Stimulated activated memory B cell treated with anti-CD40 and anti-IgM and Interleukin-4, amounts not matched to agents 10 μg/mL and 1 μg/mL and 100 μg/mL, for 72 hours (primary cell): ENCODE measurements at regions not wholly inside any gene's neighbourhood (a gene's known extent, or its start where the extent isn't known, plus 50 kb on each side); places are given as distances from the start of the nearest gene placed in this dataset.
"Not testable (repeated sequence)": the region's sequence is repeated elsewhere in the genome, so short reads cannot be mapped to it uniquely, and the experiment has no call there.

Source experiments
- ATAC-seq: fragments of 150-1000 bp; cut with Tn5 transposase; 2 replicates; pipeline ENCODE4 v1.10.0; 2021
- H3K27ac Mint-ChIP-seq: one replicate; pipeline ENCODE4 v1.8.0; 2022; ENCODE audit warnings: mild to moderate bottlenecking, mixed read lengths
- H3K27me3 Mint-ChIP-seq: one replicate; pipeline ENCODE4 v1.8.0; 2022; ENCODE audit warnings: mixed read lengths
- H3K36me3 Mint-ChIP-seq: one replicate; pipeline ENCODE4 v1.8.0; 2022; ENCODE audit warnings: mixed read lengths
- H3K4me1 Mint-ChIP-seq: one replicate; pipeline ENCODE4 v1.8.0; 2022; ENCODE audit warnings: mixed read lengths
- H3K4me3 Mint-ChIP-seq: one replicate; pipeline ENCODE4 v1.8.0; 2022; ENCODE audit warnings: mild to moderate bottlenecking, moderate library complexity, mixed read lengths
- H3K9me3 Mint-ChIP-seq: one replicate; pipeline ENCODE4 v1.8.0; 2022; ENCODE audit warnings: mixed read lengths

GRCh38 chr12:61291647-61292046, 968.6 kb upstream of the USP15 start:
- Mint-ChIP-seq H3K9me3 (peaks cover 7% of the 10 kb centered on the region), H3K36me3 (no peaks in the 10 kb centered on the region), H3K4me3 (no peak overlapping the region), H3K27ac (no peak overlapping the region), H3K4me1 (no peaks in the 10 kb centered on the region), H3K27me3 (no peaks in the 10 kb centered on the region)
- ATAC-seq: no peak

- H3K27ac Mint-ChIP-seq, H3K4me3 Mint-ChIP-seq, H3K27me3 Mint-ChIP-seq, H3K9me3 Mint-ChIP-seq, H3K4me1 Mint-ChIP-seq, ATAC-seq, H3K36me3 Mint-ChIP-seq: not testable (repeated sequence)
Measured at GRCh38 chr12:61294011-61294410, 966.2 kb upstream of the USP15 start.

DNA sequence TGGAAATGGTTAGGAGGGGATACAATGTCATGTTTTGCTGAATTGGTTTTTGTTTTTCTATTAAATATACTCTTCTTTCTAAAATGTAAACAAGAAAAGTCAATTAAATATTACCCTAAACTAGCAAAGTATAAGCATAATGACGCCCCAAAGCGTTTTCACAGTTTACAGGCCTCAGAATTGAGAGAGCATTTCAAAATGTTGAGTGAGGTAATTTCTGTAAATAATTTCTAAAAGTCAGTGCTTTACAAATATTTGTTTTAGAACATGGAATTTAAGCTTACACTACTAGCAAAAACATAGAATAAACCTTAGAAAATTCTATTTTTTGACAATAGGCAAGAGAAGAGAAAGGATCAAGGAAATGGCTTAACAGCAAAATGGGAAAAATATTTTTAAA, 958.4 kb upstream of the USP15 start:
- H3K27ac Mint-ChIP-seq: no peak overlapping the region
- H3K4me1 Mint-ChIP-seq: no peaks in the 10 kb centered on the region
- peaks cover 2% of the 10 kb centered on the region for H3K9me3 Mint-ChIP-seq
- H3K27me3 Mint-ChIP-seq: no peaks in the 10 kb centered on the region
- no peak overlapping the region for H3K4me3 Mint-ChIP-seq
- no peak for ATAC-seq
- no peaks in the 10 kb centered on the region for H3K36me3 Mint-ChIP-seq

GRCh38 chr12:61302282-61302681, 957.9 kb upstream of the USP15 start:
- Mint-ChIP-seq H3K4me1 (no peaks in the 10 kb centered on the region), H3K9me3 (peaks cover 2% of the 10 kb centered on the region), H3K27ac (no peak overlapping the region), H3K4me3 (no peak overlapping the region), H3K27me3 (no peaks in the 10 kb centered on the region), H3K36me3 (no peaks in the 10 kb centered on the region)
- no peak for ATAC-seq

- no peaks in the 10 kb centered on the region for H3K36me3 Mint-ChIP-seq
- ATAC-seq: no peak
- H3K9me3 Mint-ChIP-seq: no peaks in the 10 kb centered on the region
- H3K27ac Mint-ChIP-seq: no peak overlapping the region
- no peak overlapping the region for H3K4me3 Mint-ChIP-seq
- no peaks in the 10 kb centered on the region for H3K27me3 Mint-ChIP-seq
- no peaks in the 10 kb centered on the region for H3K4me1 Mint-ChIP-seq
Measured at GRCh38 chr12:61308220-61308619, 952.0 kb upstream of the USP15 start.

DNA sequence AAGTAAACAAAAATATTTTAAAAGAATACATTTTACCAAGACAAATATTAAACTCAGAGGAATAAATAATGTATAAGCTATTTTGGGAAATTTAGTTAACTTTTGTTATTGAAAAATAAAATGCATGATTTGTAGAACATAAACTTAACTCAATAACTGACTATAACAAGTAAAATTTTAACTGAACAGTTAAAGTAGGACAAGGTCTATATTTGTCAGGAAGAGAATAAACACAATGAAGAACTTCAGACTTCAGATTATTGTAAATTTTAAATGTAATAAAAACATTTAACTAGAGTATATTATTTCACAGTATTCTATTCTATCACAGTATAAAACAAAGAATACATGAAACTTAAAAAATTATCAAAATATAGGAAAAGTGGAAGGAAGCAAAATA, 948.8 kb upstream of the USP15 start:
- H3K9me3 Mint-ChIP-seq: peaks cover 3% of the 10 kb centered on the region
- no peaks in the 10 kb centered on the region for H3K36me3 Mint-ChIP-seq
- H3K4me3 Mint-ChIP-seq: no peak overlapping the region
- H3K4me1 Mint-ChIP-seq: no peaks in the 10 kb centered on the region
- no peak overlapping the region for H3K27ac Mint-ChIP-seq
- no peaks in the 10 kb centered on the region for H3K27me3 Mint-ChIP-seq
- ATAC-seq: no peak

DNA sequence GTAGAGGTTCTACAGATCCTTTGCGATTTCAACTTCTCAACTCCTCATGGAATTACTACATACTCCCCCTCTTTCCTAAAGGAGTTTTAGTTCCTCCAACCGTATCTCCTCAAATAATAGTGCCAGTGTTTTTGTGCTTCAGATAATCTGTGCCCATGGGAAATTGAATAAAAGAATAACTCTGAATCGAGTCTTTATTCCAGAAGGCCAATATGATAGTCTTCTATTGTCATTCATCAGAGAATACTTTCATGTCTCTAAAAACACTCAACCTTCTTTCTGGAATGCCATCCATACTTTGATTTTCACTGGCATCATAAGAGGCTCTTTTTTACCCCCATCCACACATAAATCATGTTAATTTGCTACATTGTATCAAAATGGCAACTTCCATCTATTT, 911.3 kb upstream of the USP15 start:
- ATAC-seq: no peak
- no peak overlapping the region for H3K4me3 Mint-ChIP-seq
- H3K27me3 Mint-ChIP-seq: no peaks in the 10 kb centered on the region
- H3K4me1 Mint-ChIP-seq: no peaks in the 10 kb centered on the region
- H3K27ac Mint-ChIP-seq: no peak overlapping the region
- H3K9me3 Mint-ChIP-seq: no peaks in the 10 kb centered on the region
- H3K36me3 Mint-ChIP-seq: no peaks in the 10 kb centered on the region

DNA sequence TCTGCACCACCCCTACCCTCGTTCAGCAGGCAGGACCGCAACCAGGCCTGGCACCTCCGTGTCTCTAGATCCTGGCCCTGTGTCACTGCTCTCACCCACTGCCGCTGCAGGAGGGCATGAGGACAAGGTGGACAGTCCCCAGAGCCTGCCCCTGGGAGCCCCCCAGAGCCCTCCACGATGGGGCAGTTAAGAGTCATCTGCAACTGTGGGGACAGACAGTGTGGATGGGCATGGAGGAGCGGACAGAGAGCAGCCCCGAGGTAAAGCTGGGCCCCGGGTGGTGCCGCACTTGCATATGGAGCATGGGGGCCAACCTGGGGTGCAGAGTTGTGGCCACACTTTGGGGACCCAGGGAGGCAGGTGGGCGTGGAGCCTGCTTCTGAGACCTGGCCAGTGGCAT, 905.1 kb upstream of the USP15 start:
- H3K4me1 Mint-ChIP-seq: no peaks in the 10 kb centered on the region
- no peaks in the 10 kb centered on the region for H3K27me3 Mint-ChIP-seq
- H3K27ac Mint-ChIP-seq: no peak overlapping the region
- ATAC-seq: peak; percentile 28
- H3K36me3 Mint-ChIP-seq: no peaks in the 10 kb centered on the region
- H3K9me3 Mint-ChIP-seq: no peaks in the 10 kb centered on the region
- H3K4me3 Mint-ChIP-seq: no peak overlapping the region

- no peaks in the 10 kb centered on the region for H3K36me3 Mint-ChIP-seq
- no peaks in the 10 kb centered on the region for H3K4me1 Mint-ChIP-seq
- no peak overlapping the region for H3K27ac Mint-ChIP-seq
- no peak overlapping the region for H3K4me3 Mint-ChIP-seq
- no peaks in the 10 kb centered on the region for H3K27me3 Mint-ChIP-seq
- H3K9me3 Mint-ChIP-seq: no peaks in the 10 kb centered on the region
- peak; percentile 7 for ATAC-seq
Measured at GRCh38 chr12:61356485-61356884, 903.7 kb upstream of the USP15 start.

GRCh38 chr12:61357496-61357895, 902.7 kb upstream of the USP15 start:
- H3K9me3 Mint-ChIP-seq: no peaks in the 10 kb centered on the region
- H3K4me3 Mint-ChIP-seq: no peak overlapping the region
- H3K36me3 Mint-ChIP-seq: no peaks in the 10 kb centered on the region
- no peaks in the 10 kb centered on the region for H3K27me3 Mint-ChIP-seq
- ATAC-seq: no peak
- no peak overlapping the region for H3K27ac Mint-ChIP-seq
- no peaks in the 10 kb centered on the region for H3K4me1 Mint-ChIP-seq

DNA sequence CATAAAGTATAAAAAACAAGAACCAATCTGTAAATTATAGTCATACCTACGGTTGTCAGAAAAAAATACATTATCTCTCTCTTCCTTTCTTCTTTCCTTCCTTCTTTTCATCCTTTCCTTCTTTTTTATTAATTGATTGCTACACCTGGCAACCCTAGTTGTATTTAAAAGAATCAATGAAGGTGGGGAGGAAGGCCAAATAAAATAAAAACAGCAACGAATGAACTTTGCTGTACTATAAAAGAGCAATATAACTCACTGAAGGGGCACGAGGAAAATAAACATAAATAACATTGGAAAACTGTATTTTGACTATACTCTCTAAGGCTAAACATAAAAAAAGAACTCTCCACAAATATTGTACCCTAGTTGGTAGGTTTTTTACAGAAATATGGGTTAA, 898.2 kb upstream of the USP15 start:
- Mint-ChIP-seq H3K4me1 (no peaks in the 10 kb centered on the region), H3K4me3 (no peak overlapping the region), H3K9me3 (no peaks in the 10 kb centered on the region), H3K27me3 (no peaks in the 10 kb centered on the region), H3K27ac (no peak overlapping the region), H3K36me3 (no peaks in the 10 kb centered on the region)
- no peak for ATAC-seq

DNA sequence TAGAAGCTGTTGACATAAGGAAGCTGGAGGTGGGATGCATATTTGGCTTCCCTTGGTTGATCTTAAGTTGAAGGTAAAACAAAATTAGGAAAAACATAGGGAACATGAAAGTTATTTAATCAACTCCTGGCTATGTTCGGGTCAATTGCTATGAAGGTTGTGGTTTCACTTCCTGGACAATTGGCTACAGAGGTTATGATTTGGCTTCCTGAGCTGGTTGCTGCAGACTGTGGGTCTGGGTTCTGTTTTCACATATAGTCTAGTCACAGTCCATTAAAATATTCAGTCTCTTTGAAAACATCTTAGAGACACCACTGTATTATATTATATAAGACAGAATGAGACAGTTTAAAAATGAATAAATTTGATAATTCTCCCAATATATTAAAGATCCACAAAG, 895.2 kb upstream of the USP15 start:
- H3K27ac Mint-ChIP-seq: no peak overlapping the region
- H3K27me3 Mint-ChIP-seq: no peaks in the 10 kb centered on the region
- H3K36me3 Mint-ChIP-seq: no peaks in the 10 kb centered on the region
- H3K9me3 Mint-ChIP-seq: no peaks in the 10 kb centered on the region
- no peak overlapping the region for H3K4me3 Mint-ChIP-seq
- ATAC-seq: no peak
- no peaks in the 10 kb centered on the region for H3K4me1 Mint-ChIP-seq

DNA sequence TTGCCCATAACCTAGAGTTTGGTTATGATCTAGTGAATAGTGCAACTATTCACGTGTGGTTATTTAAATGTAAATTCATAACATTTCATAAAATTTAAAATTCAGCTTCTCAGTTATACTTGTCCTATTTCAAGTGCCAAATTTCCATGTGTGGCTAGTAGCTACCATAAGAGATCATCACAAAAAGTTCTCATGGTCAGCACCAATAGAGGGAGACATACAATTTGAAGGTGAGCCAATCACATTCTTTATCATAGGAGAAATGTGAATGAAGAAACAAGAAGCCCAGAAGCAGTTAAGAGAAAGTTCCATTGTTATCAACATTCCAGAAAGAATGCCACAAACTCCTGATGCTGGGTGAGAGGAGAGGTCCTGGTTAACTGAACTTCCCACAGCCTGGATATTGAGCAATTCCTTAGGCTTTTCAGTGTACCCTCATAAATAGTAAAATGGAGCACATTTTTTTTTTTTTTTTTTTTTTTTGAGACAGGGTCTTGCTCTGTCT, 892.9 kb upstream of the USP15 start:
- Mint-ChIP-seq H3K4me3 (no peak overlapping the region), H3K9me3 (no peaks in the 10 kb centered on the region), H3K4me1 (no peaks in the 10 kb centered on the region)

DNA sequence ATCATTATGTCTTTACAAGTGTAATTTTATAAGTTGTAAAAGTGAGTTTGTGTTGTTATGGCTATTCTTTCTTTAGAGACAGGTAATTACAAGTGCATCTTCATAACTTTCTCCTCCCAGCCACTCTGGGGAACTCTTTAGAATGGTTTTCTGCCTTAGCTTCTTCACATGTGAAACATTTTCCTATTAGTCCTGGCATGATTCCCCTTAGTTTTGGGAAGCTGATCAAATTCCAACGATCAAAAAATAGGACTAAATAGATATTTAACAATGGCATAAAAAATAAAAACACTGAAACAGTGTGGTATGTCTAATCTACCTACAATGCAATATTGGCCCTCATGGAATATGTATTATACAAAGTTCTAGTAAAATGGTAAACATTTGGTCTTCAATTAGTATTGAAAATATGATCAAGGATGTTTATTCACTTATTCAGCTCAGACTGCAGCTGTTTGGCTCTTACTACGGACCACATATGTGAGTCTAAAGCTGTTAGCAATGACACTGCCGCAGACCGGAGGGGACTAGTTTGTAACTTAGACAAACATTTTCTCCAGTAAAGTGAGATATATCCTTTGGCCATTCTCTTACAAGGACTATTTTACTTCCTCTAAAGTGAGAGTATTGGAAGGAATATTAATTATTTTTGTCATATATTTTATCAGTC, 890.8 kb upstream of the USP15 start:
- no peak for ATAC-seq
- Mint-ChIP-seq H3K9me3 (no peaks in the 10 kb centered on the region), H3K4me1 (no peaks in the 10 kb centered on the region), H3K36me3 (no peaks in the 10 kb centered on the region), H3K27ac (no peak overlapping the region), H3K4me3 (no peak overlapping the region), H3K27me3 (no peaks in the 10 kb centered on the region)

More for the DNA sequence above, 892.9 kb upstream of the USP15 start:
- no peak for ATAC-seq
- no peaks in the 10 kb centered on the region for H3K36me3 Mint-ChIP-seq
- no peak overlapping the region for H3K27ac Mint-ChIP-seq
- H3K27me3 Mint-ChIP-seq: no peaks in the 10 kb centered on the region

- H3K27me3 Mint-ChIP-seq: no peaks in the 10 kb centered on the region
- peaks cover 15% of the 10 kb centered on the region for H3K9me3 Mint-ChIP-seq
- ATAC-seq: no peak
- no peak overlapping the region for H3K4me3 Mint-ChIP-seq
- no peak overlapping the region for H3K27ac Mint-ChIP-seq
- H3K36me3 Mint-ChIP-seq: no peaks in the 10 kb centered on the region
- H3K4me1 Mint-ChIP-seq: no peaks in the 10 kb centered on the region
Measured at GRCh38 chr12:61384511-61384910, 875.7 kb upstream of the USP15 start.

DNA sequence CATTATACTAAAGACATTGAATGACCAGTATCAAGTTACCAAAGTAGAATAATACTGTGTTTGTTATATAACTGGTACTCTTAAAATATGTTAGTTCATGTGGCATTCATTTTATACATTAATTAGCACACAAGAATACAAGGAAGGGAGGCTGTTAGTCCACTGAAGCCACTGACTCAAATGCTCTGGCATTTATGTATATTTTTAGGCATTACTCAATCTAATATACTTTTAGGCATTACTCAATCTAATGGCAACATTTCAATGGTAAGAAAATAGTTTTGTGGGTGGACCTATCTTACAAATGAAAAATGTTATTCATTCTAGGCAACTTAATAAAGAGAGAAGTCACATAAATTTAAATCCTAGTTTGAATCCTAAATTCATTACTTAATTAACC, 874.4 kb upstream of the USP15 start:
- H3K36me3 Mint-ChIP-seq: no peaks in the 10 kb centered on the region
- no peak for ATAC-seq
- H3K9me3 Mint-ChIP-seq: peaks cover 19% of the 10 kb centered on the region
- no peaks in the 10 kb centered on the region for H3K4me1 Mint-ChIP-seq
- H3K27ac Mint-ChIP-seq: no peak overlapping the region
- H3K4me3 Mint-ChIP-seq: no peak overlapping the region
- H3K27me3 Mint-ChIP-seq: no peaks in the 10 kb centered on the region

DNA sequence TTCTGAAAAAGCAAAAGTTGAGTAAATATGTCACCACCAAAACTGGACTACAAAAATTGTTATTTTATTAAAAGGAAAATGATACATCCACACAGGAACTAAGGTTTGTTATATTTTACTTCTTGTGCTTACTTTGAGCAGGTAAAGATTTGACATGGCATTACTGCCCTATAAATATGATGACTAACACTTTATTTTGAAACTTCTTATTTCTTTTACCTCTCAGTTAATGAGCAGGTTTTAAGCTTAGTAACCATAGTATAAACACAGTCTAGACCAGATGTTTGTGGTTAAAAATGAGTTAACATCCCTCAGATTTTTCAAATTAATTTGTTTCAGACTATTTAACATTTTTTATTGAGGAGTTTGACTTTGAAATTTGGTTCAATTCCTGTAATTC, 862.5 kb upstream of the USP15 start:
- Mint-ChIP-seq H3K27ac (no peak overlapping the region), H3K36me3 (no peaks in the 10 kb centered on the region), H3K27me3 (no peaks in the 10 kb centered on the region), H3K9me3 (peaks cover 10% of the 10 kb centered on the region), H3K4me3 (no peak overlapping the region), H3K4me1 (no peaks in the 10 kb centered on the region)
- ATAC-seq: no peak
